Neural crest cell (in vitro differentiated cells): ENCODE measurements at regions not wholly inside any gene's neighbourhood (a gene's known extent, or its start where the extent isn't known, plus 50 kb on each side); places are given as distances from the start of the nearest gene placed in this dataset.

Source experiments
- DNase-seq: peaks from one replicate; pipeline ENCODE4 v3.0.0; 2021; ENCODE audit warnings: low read depth, mixed read lengths, low spot score
- H3K27ac Mint-ChIP-seq: one replicate; pipeline ENCODE4 v1.8.0; 2021; ENCODE audit warnings: mild to moderate bottlenecking, mixed read lengths; ENCODE audit not compliant: unreplicated experiment
- H3K27me3 Mint-ChIP-seq: 2 replicates; pipeline ENCODE4 v1.8.0; 2021; ENCODE audit warnings: low read depth, mild to moderate bottlenecking, mixed read lengths
- H3K36me3 Mint-ChIP-seq: 2 replicates; pipeline ENCODE4 v1.8.0; 2021; ENCODE audit warnings: low read depth, mild to moderate bottlenecking, mixed read lengths
- H3K4me1 Mint-ChIP-seq: 2 replicates; pipeline ENCODE4 v1.8.0; 2021; ENCODE audit warnings: mixed read lengths
- H3K4me3 Mint-ChIP-seq: one replicate; pipeline ENCODE4 v1.8.0; 2021; ENCODE audit warnings: mild to moderate bottlenecking, mixed read lengths
- H3K9me3 Mint-ChIP-seq: 2 replicates; pipeline ENCODE4 v1.8.0; 2021; ENCODE audit warnings: mixed read lengths
- TF ChIP-seq, protein P1 (sequence below): fragments of 200-600 bp; sonication (generic); conservative IDR thresholded peaks from 2 replicates; pipeline ENCODE4 v1.5.0; 2021; ENCODE audit warnings: antibody characterized with exemption, mild to moderate bottlenecking

DNA sequence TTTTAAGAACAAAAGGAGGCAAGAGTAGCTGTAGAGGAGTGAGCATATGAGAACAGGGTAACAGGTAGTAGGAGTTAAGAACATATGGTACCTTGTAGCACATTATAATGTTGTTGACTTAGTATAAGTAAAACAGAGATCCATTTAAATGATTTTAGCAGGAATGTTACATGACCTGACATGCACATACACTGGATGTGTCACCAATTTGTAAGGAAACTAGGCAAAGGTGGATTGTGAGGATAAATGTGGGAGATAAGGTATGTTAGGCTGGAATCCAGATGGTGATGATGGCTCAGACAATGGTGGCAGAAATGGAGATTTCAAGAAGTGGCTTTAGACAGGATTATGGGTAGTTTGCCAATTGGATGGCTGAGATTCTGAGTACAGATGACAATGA lies 443.1 kb upstream of the DAB2 start:
- Mint-ChIP-seq H3K36me3 (no peaks in the 10 kb centered on the region), H3K4me3 (no peak overlapping the region), H3K9me3 (peaks cover 3% of the 10 kb centered on the region), H3K4me1 (no peaks in the 10 kb centered on the region), H3K27me3 (no peaks in the 10 kb centered on the region), H3K27ac (no peak overlapping the region)
- TF ChIP-seq, protein P1, sequence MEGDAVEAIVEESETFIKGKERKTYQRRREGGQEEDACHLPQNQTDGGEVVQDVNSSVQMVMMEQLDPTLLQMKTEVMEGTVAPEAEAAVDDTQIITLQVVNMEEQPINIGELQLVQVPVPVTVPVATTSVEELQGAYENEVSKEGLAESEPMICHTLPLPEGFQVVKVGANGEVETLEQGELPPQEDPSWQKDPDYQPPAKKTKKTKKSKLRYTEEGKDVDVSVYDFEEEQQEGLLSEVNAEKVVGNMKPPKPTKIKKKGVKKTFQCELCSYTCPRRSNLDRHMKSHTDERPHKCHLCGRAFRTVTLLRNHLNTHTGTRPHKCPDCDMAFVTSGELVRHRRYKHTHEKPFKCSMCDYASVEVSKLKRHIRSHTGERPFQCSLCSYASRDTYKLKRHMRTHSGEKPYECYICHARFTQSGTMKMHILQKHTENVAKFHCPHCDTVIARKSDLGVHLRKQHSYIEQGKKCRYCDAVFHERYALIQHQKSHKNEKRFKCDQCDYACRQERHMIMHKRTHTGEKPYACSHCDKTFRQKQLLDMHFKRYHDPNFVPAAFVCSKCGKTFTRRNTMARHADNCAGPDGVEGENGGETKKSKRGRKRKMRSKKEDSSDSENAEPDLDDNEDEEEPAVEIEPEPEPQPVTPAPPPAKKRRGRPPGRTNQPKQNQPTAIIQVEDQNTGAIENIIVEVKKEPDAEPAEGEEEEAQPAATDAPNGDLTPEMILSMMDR: no peak
- DNase-seq: no peak

DNA sequence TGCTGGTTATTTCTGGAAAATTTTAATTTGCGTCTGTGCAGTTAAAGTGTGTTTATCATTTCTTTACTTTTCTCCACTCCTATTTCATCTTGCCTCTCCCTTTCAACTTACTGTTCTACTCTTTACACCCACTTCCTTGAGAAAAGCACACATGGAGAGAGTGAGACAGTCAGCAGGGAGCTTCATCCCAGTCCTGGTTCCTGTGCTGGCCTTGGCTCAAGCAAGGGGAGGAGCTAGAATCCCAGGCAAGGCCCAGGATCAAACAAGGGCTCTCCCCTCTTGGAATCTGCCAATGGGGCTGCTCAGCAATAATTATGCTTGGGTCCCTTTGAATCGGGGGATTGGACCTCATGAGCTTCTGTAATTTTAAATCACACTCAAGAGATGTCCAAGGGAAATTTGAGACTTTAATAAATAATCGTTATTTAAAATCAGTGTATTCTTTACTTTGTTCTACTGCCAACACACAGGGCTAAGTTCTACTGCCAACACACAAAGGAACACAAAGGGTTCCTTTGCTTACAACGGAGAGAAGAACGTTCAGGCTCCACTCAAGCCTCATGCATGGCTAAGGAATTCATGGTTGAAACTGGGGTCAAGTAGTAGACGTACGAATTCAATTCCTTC lies 439.3 kb upstream of the DAB2 start:
- Mint-ChIP-seq H3K36me3 (no peaks in the 10 kb centered on the region), H3K9me3 (peaks cover 3% of the 10 kb centered on the region), H3K27me3 (no peaks in the 10 kb centered on the region), H3K27ac (no peak overlapping the region), H3K4me1 (no peaks in the 10 kb centered on the region), H3K4me3 (no peak overlapping the region)
- DNase-seq: no peak
- TF ChIP-seq, protein P1: no peak

DNA sequence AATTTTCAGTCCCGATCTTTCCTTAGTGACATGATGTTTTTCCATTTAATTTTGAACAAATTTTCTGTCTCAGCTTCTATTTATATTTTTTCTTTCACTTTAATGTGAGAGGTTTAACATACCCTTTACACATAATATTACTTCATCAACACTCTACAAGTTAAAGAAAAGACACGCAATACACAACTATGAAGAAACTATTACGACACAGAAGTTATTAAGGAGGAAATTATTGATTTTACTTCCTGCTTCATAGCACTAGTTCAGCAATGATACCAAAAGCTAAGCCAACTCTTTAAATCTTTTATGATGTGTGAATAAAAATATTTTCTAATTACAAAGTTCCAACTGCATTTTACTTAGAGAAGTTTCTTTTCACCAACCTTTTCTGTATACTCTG lies 432.3 kb upstream of the DAB2 start:
- no peak overlapping the region for H3K27ac Mint-ChIP-seq
- H3K27me3 Mint-ChIP-seq: peaks cover 4% of the 10 kb centered on the region
- no peaks in the 10 kb centered on the region for H3K36me3 Mint-ChIP-seq
- no peaks in the 10 kb centered on the region for H3K4me1 Mint-ChIP-seq
- DNase-seq: no peak
- no peak overlapping the region for H3K4me3 Mint-ChIP-seq
- TF ChIP-seq, protein P1: no peak
- no peaks in the 10 kb centered on the region for H3K9me3 Mint-ChIP-seq

DNA sequence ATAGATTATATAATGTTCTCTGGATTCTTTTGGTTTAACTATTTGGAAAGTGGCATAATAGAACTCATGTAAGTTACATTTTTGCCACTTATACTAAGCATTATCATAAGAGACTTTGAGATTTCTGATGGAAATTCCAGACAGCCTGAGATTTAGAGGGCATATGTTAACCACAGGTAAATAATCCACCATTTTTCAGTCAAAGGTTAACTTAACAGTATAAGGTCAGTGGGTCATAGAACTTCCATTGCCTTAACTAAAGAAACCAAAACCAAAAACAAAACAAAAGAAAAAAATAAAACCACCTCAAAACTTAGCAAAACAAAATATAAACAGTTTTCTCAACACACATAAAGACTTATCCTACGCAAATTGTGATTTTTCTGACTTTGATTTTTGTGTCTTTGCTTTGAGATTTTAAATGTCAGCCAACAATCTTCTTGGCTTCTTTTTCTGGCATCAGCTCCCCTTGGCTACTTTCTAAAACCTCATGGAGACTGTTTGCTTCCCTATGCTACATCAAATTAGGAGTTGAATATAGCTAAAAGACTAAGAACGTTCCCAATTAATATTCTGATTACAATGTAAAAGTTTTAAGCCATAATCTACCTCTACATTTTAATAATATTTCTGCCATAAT lies 430.1 kb upstream of the DAB2 start:
- Mint-ChIP-seq H3K4me1 (no peaks in the 10 kb centered on the region), H3K27ac (no peak overlapping the region), H3K36me3 (no peaks in the 10 kb centered on the region), H3K4me3 (no peak overlapping the region), H3K27me3 (peaks cover 4% of the 10 kb centered on the region), H3K9me3 (no peaks in the 10 kb centered on the region)
- TF ChIP-seq, protein P1: no peak
- DNase-seq: no peak

DNA sequence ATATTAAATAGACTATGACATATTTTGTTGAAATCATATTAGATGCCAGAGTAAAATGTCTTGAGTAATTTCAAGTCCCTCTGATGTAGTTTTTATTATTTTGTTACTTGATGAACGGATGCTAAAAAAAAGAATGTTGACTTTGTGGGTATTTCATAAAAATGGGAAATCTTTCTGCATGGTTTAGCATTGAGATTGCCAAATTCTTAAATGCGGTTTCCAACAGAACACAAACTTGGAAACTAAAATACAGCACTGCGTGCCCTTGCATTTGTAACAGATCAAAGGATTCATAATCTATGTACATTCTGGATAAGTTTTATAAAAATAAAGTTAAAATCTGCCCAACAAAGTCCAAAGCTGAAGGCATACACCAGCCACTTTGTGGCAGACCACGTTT lies 425.5 kb upstream of the DAB2 start:
- no peak for DNase-seq
- TF ChIP-seq, protein P1: no peak
- H3K36me3 Mint-ChIP-seq: no peaks in the 10 kb centered on the region
- no peaks in the 10 kb centered on the region for H3K9me3 Mint-ChIP-seq
- no peak overlapping the region for H3K27ac Mint-ChIP-seq
- no peak overlapping the region for H3K4me3 Mint-ChIP-seq
- no peaks in the 10 kb centered on the region for H3K4me1 Mint-ChIP-seq
- H3K27me3 Mint-ChIP-seq: peaks cover 10% of the 10 kb centered on the region
